ENCODE measurements at regions not wholly inside any gene's neighbourhood (a gene's known extent, or its start where the extent isn't known, plus 50 kb on each side); places are given as distances from the start of the nearest gene placed in this dataset.

DNA sequence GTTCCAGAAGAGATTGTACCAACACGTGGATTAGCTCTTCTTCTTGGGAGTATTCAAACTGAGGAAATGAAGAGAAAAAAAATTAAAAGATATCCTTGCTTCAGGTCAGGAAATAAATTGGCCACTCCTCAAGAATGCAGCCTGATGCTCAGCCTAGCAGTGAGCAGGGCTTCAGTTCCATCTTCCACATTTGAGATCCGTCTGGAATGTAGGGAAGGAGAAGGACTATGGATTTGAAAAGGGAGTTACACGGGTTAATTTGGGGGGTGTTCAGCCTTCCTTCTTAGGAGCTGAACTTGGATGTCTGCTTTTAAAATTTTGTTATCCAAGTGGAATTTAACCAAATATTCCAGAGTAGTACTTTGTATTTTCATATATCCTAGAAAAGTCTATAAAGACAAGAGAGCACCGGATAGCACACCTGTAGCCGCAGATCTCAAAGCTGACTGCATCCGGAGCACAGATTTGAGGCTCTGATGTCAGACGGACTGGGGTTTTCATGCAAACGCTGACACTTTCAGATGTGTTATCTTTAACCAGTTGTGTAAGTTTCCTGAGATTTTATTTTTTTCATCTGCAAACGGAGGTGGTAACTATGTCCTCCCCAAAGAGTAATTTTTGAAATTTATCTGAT, 99.3 kb downstream of the COPS8 start:
- DNase-seq (ENCODE audit: low spot score in 2 of 2): peak in 1 of 2 donors; percentile 2
- TF ChIP-seq POLR2A (IDR thresholded peaks at IDR 0.05) (no peak), EP300 (IDR thresholded peaks at IDR 0.05) (no peak)
- TF ChIP-seq, protein P1, sequence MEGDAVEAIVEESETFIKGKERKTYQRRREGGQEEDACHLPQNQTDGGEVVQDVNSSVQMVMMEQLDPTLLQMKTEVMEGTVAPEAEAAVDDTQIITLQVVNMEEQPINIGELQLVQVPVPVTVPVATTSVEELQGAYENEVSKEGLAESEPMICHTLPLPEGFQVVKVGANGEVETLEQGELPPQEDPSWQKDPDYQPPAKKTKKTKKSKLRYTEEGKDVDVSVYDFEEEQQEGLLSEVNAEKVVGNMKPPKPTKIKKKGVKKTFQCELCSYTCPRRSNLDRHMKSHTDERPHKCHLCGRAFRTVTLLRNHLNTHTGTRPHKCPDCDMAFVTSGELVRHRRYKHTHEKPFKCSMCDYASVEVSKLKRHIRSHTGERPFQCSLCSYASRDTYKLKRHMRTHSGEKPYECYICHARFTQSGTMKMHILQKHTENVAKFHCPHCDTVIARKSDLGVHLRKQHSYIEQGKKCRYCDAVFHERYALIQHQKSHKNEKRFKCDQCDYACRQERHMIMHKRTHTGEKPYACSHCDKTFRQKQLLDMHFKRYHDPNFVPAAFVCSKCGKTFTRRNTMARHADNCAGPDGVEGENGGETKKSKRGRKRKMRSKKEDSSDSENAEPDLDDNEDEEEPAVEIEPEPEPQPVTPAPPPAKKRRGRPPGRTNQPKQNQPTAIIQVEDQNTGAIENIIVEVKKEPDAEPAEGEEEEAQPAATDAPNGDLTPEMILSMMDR (IDR thresholded peaks at IDR 0.05): no peak

DNA sequence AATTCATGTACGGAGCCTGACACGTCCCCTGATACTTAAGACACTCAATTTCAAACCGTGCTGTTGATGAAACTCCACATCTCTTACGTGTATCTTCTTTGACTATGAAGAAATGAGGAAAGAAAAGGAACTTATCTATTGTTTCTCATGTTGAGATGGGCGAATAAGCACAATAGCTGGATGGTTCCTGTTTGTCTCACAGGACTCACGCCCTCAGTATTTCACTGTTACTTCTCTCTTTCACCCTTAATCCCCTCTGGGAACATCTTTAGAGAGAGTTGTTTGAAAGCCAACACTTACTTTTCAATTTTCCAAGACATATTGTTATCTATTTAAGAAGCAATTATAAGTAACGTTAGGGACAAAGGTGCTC, 99.8 kb downstream of the COPS8 start:
- no peaks in the 10 kb centered on the region for H3K27me3 ChIP-seq
- H3K4me1 ChIP-seq: peaks cover 0 to 20% (median 0%) of the 10 kb centered on the region in 4 donors
- H3K9me3 ChIP-seq: no peaks in the 10 kb centered on the region
- DNase-seq (ENCODE audit: low spot score in 2 of 2): no peak
- 62 to 77% methylated on average over 7 of the region's 7 CpGs for WGBS, 2 donors
- TF ChIP-seq, protein P1 (IDR thresholded peaks at IDR 0.05): no peak
- TF ChIP-seq EP300 (IDR thresholded peaks at IDR 0.05) (no peak), POLR2A (IDR thresholded peaks at IDR 0.05) (no peak)
- no peak overlapping the region for H3K4me3 ChIP-seq
- no peaks in the 10 kb centered on the region for H3K36me3 ChIP-seq
- H3K27ac ChIP-seq: no peak overlapping the region

More for the DNA sequence above, 99.3 kb downstream of the COPS8 start:
- peaks cover 0 to 17% (median 0%) of the 10 kb centered on the region in 4 donors for H3K4me1 ChIP-seq
- H3K27ac ChIP-seq: no peak overlapping the region
- no peaks in the 10 kb centered on the region for H3K9me3 ChIP-seq
- H3K4me3 ChIP-seq: no peak overlapping the region
- H3K36me3 ChIP-seq: no peaks in the 10 kb centered on the region
- 64 to 74% methylated on average over 9 of the region's 9 CpGs for WGBS, 2 donors
- H3K27me3 ChIP-seq: no peaks in the 10 kb centered on the region

DNA sequence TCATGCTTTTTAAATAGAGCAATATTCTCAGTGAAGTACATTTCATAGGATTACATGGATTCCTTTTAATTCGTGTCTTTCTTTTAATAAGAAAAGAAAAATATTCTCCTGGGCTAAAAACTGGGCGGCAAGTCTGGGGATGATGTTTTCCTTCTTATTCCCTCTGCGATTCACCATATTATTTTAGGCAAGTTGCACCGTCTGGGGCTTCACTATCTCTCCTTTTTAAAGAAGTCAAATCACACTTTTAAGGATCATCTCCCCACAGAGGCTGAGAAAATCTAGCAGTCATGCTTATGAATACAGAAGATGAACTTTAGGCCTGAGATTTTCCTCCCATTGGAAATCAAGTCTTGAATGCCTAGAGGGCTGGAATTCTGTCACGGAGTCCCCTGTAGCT, 104.1 kb downstream of the COPS8 start:
- no peak for DNase-seq (ENCODE audit: low spot score in 2 of 2)
- Histone ChIP-seq H3K27me3 (no peaks in the 10 kb centered on the region), H3K27ac (peak overlapping the region in 2 of 4 donors; percentile 12 to 48), H3K36me3 (no peaks in the 10 kb centered on the region), H3K9me3 (no peaks in the 10 kb centered on the region), H3K4me1 (peaks cover 0 to 16% (median 0%) of the 10 kb centered on the region in 4 donors), H3K4me3 (no peak overlapping the region)
- no peak for TF ChIP-seq EP300 (IDR thresholded peaks at IDR 0.05)
- TF ChIP-seq, protein P1 (IDR thresholded peaks at IDR 0.05): no peak
- no peak for TF ChIP-seq POLR2A (IDR thresholded peaks at IDR 0.05)
- 55 to 66% methylated on average over 5 of the region's 5 CpGs for WGBS, 2 donors

DNA sequence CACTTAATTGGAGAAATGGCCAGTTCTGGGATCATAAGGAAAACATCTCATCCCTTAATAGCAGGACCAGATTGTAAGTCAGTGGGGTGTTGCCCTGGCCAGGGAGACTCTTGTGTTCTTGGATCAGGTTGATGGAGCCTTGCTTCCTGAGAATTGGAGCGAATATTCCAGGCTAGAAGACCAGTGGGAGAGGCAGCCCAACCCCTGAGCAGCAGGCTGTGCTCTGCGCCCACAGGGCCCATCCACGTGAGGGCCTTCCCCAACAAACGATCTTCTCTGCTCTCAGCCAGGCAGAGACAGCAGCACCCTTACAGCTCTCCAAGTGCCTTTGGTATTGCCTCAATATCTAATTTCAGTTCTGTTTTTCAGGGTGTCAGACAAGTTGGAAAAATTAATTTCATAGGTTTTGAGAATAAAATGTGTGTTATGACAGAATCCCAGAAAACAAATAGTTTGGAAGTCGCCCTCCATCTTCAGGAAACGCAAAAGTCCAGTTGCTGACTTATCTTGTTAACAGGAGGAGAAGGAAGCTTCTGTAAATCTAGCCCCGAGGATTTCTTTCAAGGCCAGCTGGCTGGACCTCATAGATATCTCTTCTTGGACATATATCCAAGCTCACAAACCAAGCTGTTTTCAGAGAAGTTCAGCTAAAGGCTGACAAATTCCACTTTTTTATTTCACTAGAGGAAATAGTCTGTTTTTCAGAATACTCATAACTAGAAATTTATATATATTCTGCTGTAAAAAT, 105.5 kb downstream of the COPS8 start:
- TF ChIP-seq EP300 (IDR thresholded peaks at IDR 0.05) (no peak), POLR2A (IDR thresholded peaks at IDR 0.05) (no peak)
- TF ChIP-seq, protein P1 (IDR thresholded peaks at IDR 0.05): no peak
- no peak overlapping the region for H3K4me3 ChIP-seq
- DNase-seq (ENCODE audit: low spot score in 2 of 2): no peak
- no peaks in the 10 kb centered on the region for H3K36me3 ChIP-seq
- WGBS, 2 donors: 67 to 68% methylated on average over 7 of the region's 7 CpGs
- no peaks in the 10 kb centered on the region for H3K9me3 ChIP-seq
- peaks cover 0 to 14% (median under 1%) of the 10 kb centered on the region in 4 donors for H3K4me1 ChIP-seq
- no peaks in the 10 kb centered on the region for H3K27me3 ChIP-seq
- peak overlapping the region in 2 of 4 donors; percentile 18 to 48 for H3K27ac ChIP-seq

DNA sequence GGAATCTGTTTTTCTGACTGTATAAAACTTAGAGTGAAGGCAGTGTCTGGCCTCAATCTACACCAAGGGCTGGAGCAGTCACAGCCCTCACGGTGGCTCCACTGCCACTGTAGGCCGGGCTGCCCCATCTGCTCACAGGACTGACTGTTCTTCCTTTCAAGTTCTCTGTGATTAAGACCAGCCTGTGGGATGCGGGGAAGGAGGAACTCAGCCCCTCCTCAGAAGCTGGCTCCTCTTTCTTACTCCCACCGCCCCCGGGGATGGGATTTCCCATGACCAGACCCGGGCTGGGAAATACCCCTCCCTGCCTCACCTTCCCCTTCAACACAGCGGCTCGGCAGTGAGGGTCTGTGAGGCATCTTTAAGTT, 106.0 kb downstream of the COPS8 start:
- H3K9me3 ChIP-seq: no peaks in the 10 kb centered on the region
- peaks cover 0 to 17% (median 2%) of the 10 kb centered on the region in 4 donors for H3K4me1 ChIP-seq
- H3K27ac ChIP-seq: peak overlapping the region in 2 of 4 donors; percentile 18 to 48
- DNase-seq (ENCODE audit: low spot score in 2 of 2): no peak
- 58 to 60% methylated on average over 8 of the region's 8 CpGs for WGBS, 2 donors
- H3K4me3 ChIP-seq: no peak overlapping the region
- no peak for TF ChIP-seq POLR2A (IDR thresholded peaks at IDR 0.05)
- TF ChIP-seq, protein P1 (IDR thresholded peaks at IDR 0.05): no peak
- no peak for TF ChIP-seq EP300 (IDR thresholded peaks at IDR 0.05)
- H3K27me3 ChIP-seq: no peaks in the 10 kb centered on the region
- no peaks in the 10 kb centered on the region for H3K36me3 ChIP-seq
